DND-41 (cell line): ENCODE measurements at regions not wholly inside any gene's neighbourhood (a gene's known extent, or its start where the extent isn't known, plus 50 kb on each side); places are given as distances from the start of the nearest gene placed in this dataset.

Experiments used
- CTCF ChIP-seq: IDR thresholded peaks from 2 replicates; pipeline ENCODE4 v1.5.1; 2012; ENCODE audit warnings: borderline replicate concordance, low read length, moderate library complexity, mild to moderate bottlenecking; ENCODE audit not compliant: poor library complexity, severe bottlenecking; ENCODE audit errors: extremely low read depth
- EZH2 ChIP-seq: IDR thresholded peaks from 3 replicates; pipeline ENCODE4 v1.6.1; 2012; ENCODE audit warnings: borderline replicate concordance, low read depth, mild to moderate bottlenecking, moderate library complexity, low read length, inconsistent platforms; ENCODE audit not compliant: severe bottlenecking

GRCh38 chr10:9735731-9736130 is 1281.9 kb upstream of the CELF2 start:
- TF ChIP-seq CTCF (no peak), EZH2 (no peak)
